Naive B cell (primary cell): ENCODE measurements at regions not wholly inside any gene's neighbourhood (a gene's known extent, or its start where the extent isn't known, plus 50 kb on each side); places are given as distances from the start of the nearest gene placed in this dataset.
"Not testable (repeated sequence)": the region's sequence is repeated elsewhere in the genome, so short reads cannot be mapped to it uniquely, and the experiment has no call there.

ENCODE experiments used
- ATAC-seq, 2 donors: fragments of 150-1000 bp; cut with Tn5 transposase; 2 replicates each; pipeline ENCODE4 v1.10.0; 2021; ENCODE audit warnings: low read depth in 2 of 2, mild to moderate bottlenecking in 2 of 2, moderate library complexity in 2 of 2
- DNase-seq: peaks from one replicate; pipeline ENCODE4 v3.0.0; 2022
- H3K27ac Mint-ChIP-seq, 6 donors: one replicate each; pipeline ENCODE4 v1.8.0; 2020 to 2022; ENCODE audit warnings: mild to moderate bottlenecking in 6 of 6, mixed read lengths in 6 of 6, moderate library complexity in 5 of 6, inconsistent platforms in 2 of 6
- H3K27me3 Mint-ChIP-seq, 3 donors: one replicate each; pipeline ENCODE4 v1.8.0; 2021 to 2022; ENCODE audit warnings: mixed read lengths in 3 of 3, mild to moderate bottlenecking in 1 of 3
- H3K36me3 Mint-ChIP-seq, 2 donors: one replicate each; pipeline ENCODE4 v1.8.0; 2020 to 2022; ENCODE audit warnings: mixed read lengths in 2 of 2, inconsistent platforms in 1 of 2, mild to moderate bottlenecking in 1 of 2
- H3K4me1 Mint-ChIP-seq, 3 donors: one replicate each; pipeline ENCODE4 v1.8.0; 2020 to 2022; ENCODE audit warnings: mixed read lengths in 3 of 3, inconsistent platforms in 1 of 3, mild to moderate bottlenecking in 1 of 3, moderate library complexity in 1 of 3
- H3K4me3 Mint-ChIP-seq, 8 donors: one replicate each; pipeline ENCODE4 v1.8.0; 2020 to 2022; ENCODE audit warnings: mild to moderate bottlenecking in 8 of 8, mixed read lengths in 8 of 8, moderate library complexity in 8 of 8, inconsistent platforms in 2 of 8
- H3K9me3 Mint-ChIP-seq, 7 donors: one replicate each; pipeline ENCODE4 v1.8.0; 2020 to 2022; ENCODE audit warnings: mixed read lengths in 7 of 7, mild to moderate bottlenecking in 5 of 7, inconsistent platforms in 2 of 7, moderate library complexity in 1 of 7

- ATAC-seq (no peak), DNase-seq (no peak)
- H3K36me3 Mint-ChIP-seq, result no peaks in the 10 kb centered on the region
- H3K27me3 Mint-ChIP-seq, result no peaks in the 10 kb centered on the region
- H3K9me3 Mint-ChIP-seq, result peaks cover 0 to 9% (median 0%) of the 10 kb centered on the region in 7 donors
- H3K4me1 Mint-ChIP-seq, result no peaks in the 10 kb centered on the region
- H3K27ac Mint-ChIP-seq, result no peak overlapping the region
- no peak overlapping the region for H3K4me3 Mint-ChIP-seq
Observed at GRCh38 chr6:66321017-66321416, 614.0 kb upstream of the EYS start.

GRCh38 chr6:66307490-66307889 lies 600.5 kb upstream of the EYS start:
- Mint-ChIP-seq H3K36me3 (peaks cover 0 to 9% of the 10 kb centered on the region in 2 donors), H3K27ac (no peak overlapping the region), H3K4me3 (no peak overlapping the region), H3K27me3 (no peaks in the 10 kb centered on the region), H3K9me3 (peaks cover 6 to 14% (median 12%) of the 10 kb centered on the region in 7 donors), H3K4me1 (no peaks in the 10 kb centered on the region)
- ATAC-seq, result no peak
- DNase-seq, result no peak

GRCh38 chr6:66291905-66292304 lies 584.9 kb upstream of the EYS start:
- no peaks in the 10 kb centered on the region for H3K4me1 Mint-ChIP-seq
- H3K4me3 Mint-ChIP-seq, result no peak overlapping the region
- H3K36me3 Mint-ChIP-seq, result no peaks in the 10 kb centered on the region
- H3K27ac Mint-ChIP-seq, result no peak overlapping the region
- no peak for DNase-seq
- H3K9me3 Mint-ChIP-seq, result peaks cover 0 to 3% (median 2%) of the 10 kb centered on the region in 7 donors
- no peak for ATAC-seq
- H3K27me3 Mint-ChIP-seq, result no peaks in the 10 kb centered on the region

- Mint-ChIP-seq H3K27me3 (no peaks in the 10 kb centered on the region), H3K9me3 (peaks cover 0 to 6% (median 3%) of the 10 kb centered on the region in 7 donors), H3K27ac (no peak overlapping the region), H3K4me3 (no peak overlapping the region), H3K36me3 (no peaks in the 10 kb centered on the region), H3K4me1 (no peaks in the 10 kb centered on the region)
- ATAC-seq (no peak), DNase-seq (no peak)
Observed at GRCh38 chr6:66289889-66290288, 582.9 kb upstream of the EYS start.

GRCh38 chr6:66278115-66278514 lies 571.1 kb upstream of the EYS start:
- no peak overlapping the region for H3K27ac Mint-ChIP-seq
- no peak overlapping the region for H3K4me3 Mint-ChIP-seq
- H3K27me3 Mint-ChIP-seq, result no peaks in the 10 kb centered on the region
- H3K9me3 Mint-ChIP-seq, result peaks cover 0 to 19% (median 2%) of the 10 kb centered on the region in 7 donors
- ATAC-seq (no peak), DNase-seq (no peak)
- H3K4me1 Mint-ChIP-seq, result no peaks in the 10 kb centered on the region
- no peaks in the 10 kb centered on the region for H3K36me3 Mint-ChIP-seq

- DNase-seq, result no peak
- no peaks in the 10 kb centered on the region for H3K36me3 Mint-ChIP-seq
- H3K4me1 Mint-ChIP-seq, result no peaks in the 10 kb centered on the region
- H3K4me3 Mint-ChIP-seq, result no peak overlapping the region
- H3K27me3 Mint-ChIP-seq, result no peaks in the 10 kb centered on the region
- no peak for ATAC-seq
- H3K27ac Mint-ChIP-seq, result peak overlapping the region in 1 of 6 donors; percentile 28
- peaks cover 0 to 19% (median 2%) of the 10 kb centered on the region in 7 donors for H3K9me3 Mint-ChIP-seq
Observed at GRCh38 chr6:66277400-66277799, 570.4 kb upstream of the EYS start.

- no peak for DNase-seq
- ATAC-seq, result no peak
- H3K4me1 Mint-ChIP-seq, result no peaks in the 10 kb centered on the region
- H3K36me3 Mint-ChIP-seq, result no peaks in the 10 kb centered on the region
- H3K4me3 Mint-ChIP-seq, result no peak overlapping the region
- no peak overlapping the region for H3K27ac Mint-ChIP-seq
- H3K27me3 Mint-ChIP-seq, result no peaks in the 10 kb centered on the region
- H3K9me3 Mint-ChIP-seq, result peaks cover 0 to 9% (median 0%) of the 10 kb centered on the region in 7 donors
Observed at GRCh38 chr6:66265737-66266136, 558.7 kb upstream of the EYS start.

- ATAC-seq (no peak), DNase-seq (no peak)
- no peaks in the 10 kb centered on the region for H3K27me3 Mint-ChIP-seq
- H3K4me1 Mint-ChIP-seq, result no peaks in the 10 kb centered on the region
- H3K4me3 Mint-ChIP-seq, result no peak overlapping the region
- peaks cover under 1 to 17% (median 6%) of the 10 kb centered on the region in 7 donors for H3K9me3 Mint-ChIP-seq
- H3K27ac Mint-ChIP-seq, result no peak overlapping the region
- no peaks in the 10 kb centered on the region for H3K36me3 Mint-ChIP-seq
Observed at GRCh38 chr6:66264376-66264775, 557.4 kb upstream of the EYS start.

GRCh38 chr6:66258731-66259487 lies 551.9 kb upstream of the EYS start:
- H3K4me1 Mint-ChIP-seq, H3K27me3 Mint-ChIP-seq, ATAC-seq, H3K27ac Mint-ChIP-seq, DNase-seq, H3K4me3 Mint-ChIP-seq, H3K36me3 Mint-ChIP-seq: not testable (repeated sequence)
- H3K9me3 Mint-ChIP-seq, result peaks cover 11 to 27% (median 17%) of the 10 kb centered on the region in 7 donors

GRCh38 chr6:66245231-66245630 lies 538.2 kb upstream of the EYS start:
- Mint-ChIP-seq H3K4me3 (no peak overlapping the region), H3K27ac (no peak overlapping the region), H3K9me3 (peaks cover 8 to 20% (median 10%) of the 10 kb centered on the region in 7 donors), H3K36me3 (no peaks in the 10 kb centered on the region), H3K27me3 (no peaks in the 10 kb centered on the region), H3K4me1 (no peaks in the 10 kb centered on the region)
- no peak for ATAC-seq
- no peak for DNase-seq

- no peaks in the 10 kb centered on the region for H3K36me3 Mint-ChIP-seq
- no peak overlapping the region for H3K27ac Mint-ChIP-seq
- no peak for ATAC-seq
Observed at GRCh38 chr6:66238851-66239250, 531.8 kb upstream of the EYS start.

GRCh38 chr6:66232890-66233289 lies 525.9 kb upstream of the EYS start:
- Mint-ChIP-seq H3K9me3 (peaks cover 0 to 7% (median 0%) of the 10 kb centered on the region in 7 donors), H3K4me3 (no peak overlapping the region), H3K4me1 (no peaks in the 10 kb centered on the region), H3K27me3 (no peaks in the 10 kb centered on the region), H3K36me3 (no peaks in the 10 kb centered on the region), H3K27ac (no peak overlapping the region)
- DNase-seq (no peak), ATAC-seq (no peak)

More at GRCh38 chr6:66238851-66239250, 531.8 kb upstream of the EYS start:
- Mint-ChIP-seq H3K27me3 (no peaks in the 10 kb centered on the region), H3K4me3 (no peak overlapping the region), H3K4me1 (no peaks in the 10 kb centered on the region), H3K9me3 (peaks cover 0 to 10% (median 4%) of the 10 kb centered on the region in 7 donors)
- no peak for DNase-seq

- H3K27me3 Mint-ChIP-seq, result no peaks in the 10 kb centered on the region
- DNase-seq, result no peak
- ATAC-seq, result no peak
- no peaks in the 10 kb centered on the region for H3K4me1 Mint-ChIP-seq
- no peaks in the 10 kb centered on the region for H3K36me3 Mint-ChIP-seq
- H3K4me3 Mint-ChIP-seq, result no peak overlapping the region
- H3K27ac Mint-ChIP-seq, result no peak overlapping the region
- H3K9me3 Mint-ChIP-seq, result peaks cover 0 to 5% (median 0%) of the 10 kb centered on the region in 7 donors
Observed at GRCh38 chr6:66230591-66230990, 523.6 kb upstream of the EYS start.

GRCh38 chr6:66226109-66226508 lies 519.1 kb upstream of the EYS start:
- H3K27me3 Mint-ChIP-seq, result no peaks in the 10 kb centered on the region
- DNase-seq (no peak), ATAC-seq (no peak)
- H3K36me3 Mint-ChIP-seq, result no peaks in the 10 kb centered on the region
- H3K27ac Mint-ChIP-seq, result no peak overlapping the region
- no peaks in the 10 kb centered on the region for H3K4me1 Mint-ChIP-seq
- peaks cover 0 to 8% (median 0%) of the 10 kb centered on the region in 7 donors for H3K9me3 Mint-ChIP-seq
- H3K4me3 Mint-ChIP-seq, result no peak overlapping the region
